Common myeloid progenitor, CD34-positive (primary cell): ENCODE measurements at regions not wholly inside any gene's neighbourhood (a gene's known extent, or its start where the extent isn't known, plus 50 kb on each side); places are given as distances from the start of the nearest gene placed in this dataset.

Experiments
- CTCF ChIA-PET: fragments of 350-600 bp; sonication (Branson Sonifier 250); formaldehyde crosslinking; loops from one replicate; lab custom pipeline; 2021; ENCODE audit warnings: antibody characterized with exemption; lab: Charles Lee
- POLR2A ChIA-PET: fragments of 350-600 bp; sonication (Branson Sonifier 250); formaldehyde crosslinking; loops from one replicate; lab custom pipeline; 2021; ENCODE audit warnings: antibody characterized with exemption; lab: Charles Lee
- DNase-seq, 3 donors: peaks; one replicate each; pipeline versions ENCODE4 v3.0.0 to v3.0.0-alpha.2; 2013
- H3K27ac ChIP-seq, 2 experiments: 1 replicate in 1 of 2; 2 replicates in 1 of 2; pipeline ENCODE4 v1.7.0; 2013; ENCODE audit warnings: inconsistent platforms in 2 of 2, low read length in 2 of 2, mild to moderate bottlenecking in 2 of 2, low read depth in 1 of 2, moderate library complexity in 1 of 2; ENCODE audit not compliant: severe bottlenecking in 2 of 2, insufficient read depth in 1 of 2, poor library complexity in 1 of 2
- H3K27me3 ChIP-seq, 5 experiments: replicated peaks in 2 of 5; 1 replicate in 3 of 5; 2 replicates in 2 of 5; pipeline versions ENCODE4 v1.6.1 to v1.7.0; 2013; ENCODE audit warnings: low read length in 4 of 5, mild to moderate bottlenecking in 2 of 5, moderate library complexity in 2 of 5, inconsistent platforms in 1 of 5; ENCODE audit not compliant: insufficient read depth in 5 of 5, control insufficient read depth in 4 of 5
- H3K36me3 ChIP-seq, 4 experiments: 1 replicate in 2 of 4; 2 replicates in 2 of 4; pipeline versions ENCODE4 v1.6.1 to v1.7.0; 2013; ENCODE audit warnings: low read length in 3 of 4, control low read depth in 1 of 4, mild to moderate bottlenecking in 1 of 4; ENCODE audit not compliant: control insufficient read depth in 4 of 4, insufficient read depth in 4 of 4
- H3K4me1 ChIP-seq, 4 experiments: 1 replicate in 3 of 4; 2 replicates in 1 of 4; pipeline versions ENCODE4 v1.6.1 to v1.7.1; 2013; ENCODE audit warnings: low read length in 3 of 4, mild to moderate bottlenecking in 3 of 4, control low read depth in 1 of 4, inconsistent platforms in 1 of 4, moderate library complexity in 1 of 4; ENCODE audit not compliant: control insufficient read depth in 4 of 4, insufficient read depth in 4 of 4; ENCODE audit errors: control extremely low read depth in 1 of 4
- H3K4me3 ChIP-seq, 7 experiments: 1 replicate in 4 of 7; 2 replicates in 3 of 7; pipeline versions ENCODE4 v1.5.1 to v1.7.0; 2013; ENCODE audit warnings: mild to moderate bottlenecking in 7 of 7, low read length in 6 of 7, moderate library complexity in 6 of 7, inconsistent platforms in 2 of 7, low read depth in 2 of 7, control low read depth in 1 of 7; ENCODE audit not compliant: insufficient read depth in 4 of 7, control insufficient read depth in 1 of 7; ENCODE audit errors: extremely low read depth in 1 of 7
- H3K9me3 ChIP-seq, 5 experiments: 1 replicate in 4 of 5; 2 replicates in 1 of 5; pipeline versions ENCODE4 v1.6.1 to v1.7.1; 2013; ENCODE audit warnings: low read length in 4 of 5, mild to moderate bottlenecking in 2 of 5, inconsistent platforms in 1 of 5, low read depth in 1 of 5, moderate library complexity in 1 of 5; ENCODE audit not compliant: control insufficient read depth in 4 of 5, insufficient read depth in 2 of 5; ENCODE audit errors: control extremely low read depth in 1 of 5
- WGBS: methylation state at CpG from one replicate; pipeline ENCODE4 v1.1.5; 2013; ENCODE audit not compliant: insufficient coverage; 5-methylcytosine and 5-hydroxymethylcytosine counted together

- WGBS: no CpG with 5 or more reads among the region's 1 CpG
These were observed 986.0 kb upstream of the TSPY4 start for GRCh38 chrY:8351241-8351640.

GRCh38 chrY:8352201-8352600 is 985.1 kb upstream of the TSPY4 start:
- no peaks in the 10 kb centered on the region for H3K36me3 ChIP-seq
- no peaks in the 10 kb centered on the region for H3K27me3 ChIP-seq
- WGBS: no CpG with 5 or more reads among the region's 2 CpGs
- no peak overlapping the region for H3K27ac ChIP-seq
- DNase-seq: no peak
- no peaks in the 10 kb centered on the region for H3K9me3 ChIP-seq
- POLR2A ChIA-PET: no interaction called here
- CTCF ChIA-PET: no interaction called here
- no peak overlapping the region for H3K4me3 ChIP-seq
- H3K4me1 ChIP-seq: no peaks in the 10 kb centered on the region

More at GRCh38 chrY:8351241-8351640, 986.0 kb upstream of the TSPY4 start:
- Histone ChIP-seq H3K36me3 (no peaks in the 10 kb centered on the region), H3K4me1 (no peaks in the 10 kb centered on the region), H3K9me3 (no peaks in the 10 kb centered on the region), H3K27me3 (no peaks in the 10 kb centered on the region), H3K4me3 (no peak overlapping the region), H3K27ac (no peak overlapping the region)
- ChIA-PET POLR2A (no interaction called here), CTCF (no interaction called here)
- no peak for DNase-seq

GRCh38 chrY:8358161-8358560 is 979.1 kb upstream of the TSPY4 start:
- no peaks in the 10 kb centered on the region for H3K9me3 ChIP-seq
- POLR2A ChIA-PET: no interaction called here
- no peaks in the 10 kb centered on the region for H3K4me1 ChIP-seq
- no peaks in the 10 kb centered on the region for H3K36me3 ChIP-seq
- DNase-seq: no peak
- H3K27ac ChIP-seq: no peak overlapping the region
- no peak overlapping the region for H3K4me3 ChIP-seq
- CTCF ChIA-PET: no interaction called here
- H3K27me3 ChIP-seq: no peaks in the 10 kb centered on the region

DNA sequence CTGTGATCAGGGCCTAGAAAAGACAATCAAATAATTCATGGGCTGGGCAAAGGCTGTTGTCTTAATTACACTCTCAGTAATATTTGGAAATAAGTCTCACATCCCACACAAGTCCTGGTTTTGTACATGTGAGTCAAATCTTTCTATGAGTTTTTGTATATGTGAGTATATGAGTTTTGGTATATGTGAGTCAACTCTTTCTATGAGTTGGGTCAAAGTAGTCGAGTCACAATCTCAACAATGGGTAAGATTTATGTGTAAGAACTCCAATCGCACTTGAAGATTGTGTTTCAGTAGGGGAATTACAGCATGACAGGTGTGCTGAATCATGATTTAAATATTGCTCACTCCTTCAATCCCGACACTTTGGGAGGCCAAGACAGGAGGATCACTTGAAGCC is 975.5 kb upstream of the TSPY4 start:
- no peaks in the 10 kb centered on the region for H3K9me3 ChIP-seq
- H3K36me3 ChIP-seq: no peaks in the 10 kb centered on the region
- ChIA-PET POLR2A (no interaction called here), CTCF (no interaction called here)
- WGBS: no CpG with 5 or more reads among the region's 3 CpGs
- H3K4me3 ChIP-seq: no peak overlapping the region
- DNase-seq: no peak
- no peak overlapping the region for H3K27ac ChIP-seq
- H3K4me1 ChIP-seq: no peaks in the 10 kb centered on the region
- H3K27me3 ChIP-seq: no peaks in the 10 kb centered on the region

DNA sequence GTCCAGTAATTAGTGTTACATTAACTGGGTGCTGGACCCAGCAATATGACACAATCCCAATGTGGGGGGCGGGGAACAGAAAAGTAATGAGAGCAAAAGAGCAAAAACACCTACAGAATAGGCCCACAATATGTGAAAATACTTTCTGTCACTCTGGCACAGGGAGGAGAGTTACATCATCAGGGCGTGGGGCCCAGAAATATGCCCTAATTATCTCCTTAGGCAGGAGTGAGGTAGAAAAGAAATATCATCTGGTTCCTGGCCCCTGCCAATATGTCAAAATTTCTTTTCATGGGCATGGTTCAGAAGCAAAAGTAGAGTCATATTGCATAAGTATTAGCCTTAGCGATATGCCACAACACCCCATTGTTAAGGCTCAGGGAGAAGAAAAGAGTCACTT is 959.8 kb upstream of the TSPY4 start:
- DNase-seq: no peak
- H3K27me3 ChIP-seq: no peaks in the 10 kb centered on the region
- CTCF ChIA-PET: no interaction called here

DNA sequence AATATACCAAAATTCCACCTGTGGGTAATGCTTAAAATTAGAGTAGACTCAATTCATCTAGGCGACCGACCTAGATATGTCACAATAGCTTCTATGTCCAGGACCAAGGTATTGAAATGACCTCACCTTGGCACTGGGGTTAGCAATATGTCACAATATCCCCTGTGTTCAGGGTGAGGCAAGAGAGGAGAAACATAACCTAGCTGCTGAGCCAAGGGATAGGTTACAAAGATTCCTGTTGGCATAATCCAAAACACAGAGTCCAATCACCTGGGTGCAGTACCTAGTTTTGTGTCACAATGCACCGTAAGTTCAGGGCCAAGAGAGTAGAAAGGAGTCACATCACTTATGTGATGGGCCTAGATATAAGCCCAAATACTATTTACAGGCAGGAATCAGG is 957.5 kb upstream of the TSPY4 start:
- no CpG with 5 or more reads among the region's 3 CpGs for WGBS
- no peaks in the 10 kb centered on the region for H3K4me1 ChIP-seq
- no peak overlapping the region for H3K27ac ChIP-seq
- CTCF ChIA-PET: no interaction called here
- POLR2A ChIA-PET: no interaction called here
- H3K9me3 ChIP-seq: no peaks in the 10 kb centered on the region
- H3K36me3 ChIP-seq: no peaks in the 10 kb centered on the region
- no peak overlapping the region for H3K4me3 ChIP-seq
- H3K27me3 ChIP-seq: no peaks in the 10 kb centered on the region
- DNase-seq: no peak

More for the DNA sequence above, 959.8 kb upstream of the TSPY4 start:
- Histone ChIP-seq H3K9me3 (no peaks in the 10 kb centered on the region), H3K27ac (no peak overlapping the region), H3K4me1 (no peaks in the 10 kb centered on the region), H3K36me3 (no peaks in the 10 kb centered on the region), H3K4me3 (no peak overlapping the region)
- no CpG with 5 or more reads among the region's 3 CpGs for WGBS
- POLR2A ChIA-PET: no interaction called here

GRCh38 chrY:8381425-8381824 is 955.8 kb upstream of the TSPY4 start:
- Histone ChIP-seq H3K4me1 (no peaks in the 10 kb centered on the region), H3K27me3 (no peaks in the 10 kb centered on the region), H3K4me3 (no peak overlapping the region), H3K36me3 (no peaks in the 10 kb centered on the region), H3K9me3 (no peaks in the 10 kb centered on the region), H3K27ac (no peak overlapping the region)
- ChIA-PET CTCF (no interaction called here), POLR2A (no interaction called here)
- WGBS: no CpG with 5 or more reads among the region's 4 CpGs
- no peak for DNase-seq
